HCT116 (cell line): ENCODE measurements at regions not wholly inside any gene's neighbourhood (a gene's known extent, or its start where the extent isn't known, plus 50 kb on each side); places are given as distances from the start of the nearest gene placed in this dataset.

Experiments
- CEBPB ChIP-seq: IDR thresholded peaks from 2 replicates; pipeline ENCODE4 v1.6.1; 2012; ENCODE audit warnings: low read depth
- CTCF ChIP-seq, 3 experiments: fragments of 200-600 bp in 1 of 3; sonication (generic) in 1 of 3; IDR thresholded peaks in 2 of 3; conservative IDR thresholded peaks in 1 of 3; 2 replicates each; pipeline ENCODE4 v1.5.1; 2012 to 2017; ENCODE audit warnings: low read depth in 2 of 3, low read length in 2 of 3, antibody characterized with exemption in 1 of 3, borderline replicate concordance in 1 of 3, control low read depth in 1 of 3, mild to moderate bottlenecking in 1 of 3, mixed read lengths in 1 of 3, mixed run types in 1 of 3, moderate library complexity in 1 of 3; ENCODE audit not compliant: insufficient read depth in 1 of 3
- EZH2 ChIP-seq: fragments of 200-600 bp; sonication (generic); IDR thresholded peaks from 2 replicates; pipeline ENCODE4 v1.6.1; 2017; ENCODE audit warnings: antibody characterized with exemption, mixed run types
- POLR2A ChIP-seq: IDR thresholded peaks from 2 replicates; pipeline ENCODE4 v1.7.0; 2011; ENCODE audit warnings: borderline replicate concordance; ENCODE audit not compliant: insufficient read depth, insufficient read length; ENCODE audit errors: extremely low read depth
- POLR2AphosphoS5 ChIP-seq: IDR thresholded peaks from 2 replicates; pipeline ENCODE4 v1.6.1; 2011; ENCODE audit warnings: mild to moderate bottlenecking, low read depth, low read length, moderate library complexity
- RAD21 ChIP-seq: IDR thresholded peaks from 2 replicates; pipeline ENCODE4 v1.6.1; 2012; ENCODE audit warnings: low read depth, mild to moderate bottlenecking
- SIN3A ChIP-seq: IDR thresholded peaks from 2 replicates; pipeline ENCODE4 v1.6.1; 2012; ENCODE audit warnings: low read depth
- SRF ChIP-seq: IDR thresholded peaks from 2 replicates; pipeline ENCODE4 v1.6.1; 2012; ENCODE audit warnings: low read depth

GRCh38 chr4:74555231-74555630 is 110.3 kb downstream of the AREG start:
- TF ChIP-seq CTCF (IDR thresholded peaks at IDR 0.05 in 2 of 3, conservative IDR thresholded peaks at IDR 0.05 in 1 of 3; ENCODE audit: borderline replicate concordance in 1 of 3, insufficient read depth in 1 of 3, low read depth in 2 of 3, low read length in 2 of 3) (no peak), SIN3A (no peak), CEBPB (0 out of 2 replicates have a peak, but pooled peaks have one; percentile 14), SRF (0 out of 2 replicates have a peak, but pooled peaks have one; percentile 50), POLR2AphosphoS5 (no peak), POLR2A (no peak), RAD21 (no peak), EZH2 (no peak)
